HepG2 (cell line): ENCODE measurements at regions not wholly inside any gene's neighbourhood (a gene's known extent, or its start where the extent isn't known, plus 50 kb on each side); places are given as distances from the start of the nearest gene placed in this dataset.

Source experiments
- EZH2 ChIP-seq: conservative IDR thresholded peaks from 2 replicates; pipeline ENCODE4 v1.6.1; 2012; ENCODE audit warnings: mild to moderate bottlenecking, low read depth, low read length, moderate library complexity
- PHB2 ChIP-seq: fragments of 450-650 bp; IDR thresholded peaks from 2 replicates; pipeline ENCODE4 v1.6.1; 2018; ENCODE audit not compliant: partially characterized antibody
- RFX1 ChIP-seq: fragments of 450-650 bp; IDR thresholded peaks from 2 replicates; pipeline ENCODE4 v1.6.1; 2017
- ZBTB8A ChIP-seq: sonication (generic); formaldehyde crosslinking; IDR thresholded peaks from 2 replicates; pipeline ENCODE4 v1.4.0; 2020; ENCODE audit warnings: mild to moderate bottlenecking, low read depth, missing genetic modification reagents, borderline replicate concordance
- ZNF3 ChIP-seq: IDR thresholded peaks from 2 replicates; pipeline ENCODE4 v1.7.0; 2017; ENCODE audit warnings: inconsistent platforms
- ZNF335 ChIP-seq: sonication (generic); formaldehyde crosslinking; IDR thresholded peaks from 2 replicates; pipeline ENCODE4 v1.4.0; 2020; ENCODE audit warnings: missing genetic modification reagents
- ZNF782 ChIP-seq: sonication (generic); formaldehyde crosslinking; IDR thresholded peaks from 2 replicates; pipeline ENCODE4 v1.4.0; 2020; ENCODE audit warnings: missing genetic modification reagents, mild to moderate bottlenecking, borderline replicate concordance
- TF ChIP-seq, protein P1 (sequence below): sonication (generic); formaldehyde crosslinking; IDR thresholded peaks from 2 replicates; pipeline ENCODE4 v1.5.0; 2020; ENCODE audit warnings: mild to moderate bottlenecking, missing genetic modification reagents, borderline replicate concordance
- TF ChIP-seq, protein P2 (sequence below): sonication (generic); formaldehyde crosslinking; IDR thresholded peaks from 2 replicates; pipeline ENCODE4 v1.4.0; 2020; ENCODE audit warnings: missing genetic modification reagents

DNA sequence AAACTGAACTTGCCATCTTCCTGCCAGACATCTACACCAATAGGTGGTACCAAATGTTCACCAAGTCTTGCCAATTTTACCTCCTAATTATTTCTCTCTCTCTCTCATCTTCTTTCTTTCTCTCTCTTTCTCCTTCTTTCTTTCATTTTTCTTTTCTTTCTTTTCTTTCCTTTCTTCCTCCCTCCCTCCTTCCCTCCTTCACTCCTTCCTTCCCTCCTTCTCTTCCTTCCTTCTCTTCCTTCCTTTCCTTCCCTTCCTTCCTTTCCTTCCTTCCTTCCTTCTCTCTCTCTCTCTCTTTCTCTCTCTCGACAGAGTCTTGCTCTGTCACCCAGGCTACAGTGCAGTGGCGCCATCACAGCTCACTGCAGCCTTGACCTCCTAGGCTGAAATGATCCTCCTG lies 55.4 kb upstream of the PSMA6 start (continued):
- TF ChIP-seq, protein P1, sequence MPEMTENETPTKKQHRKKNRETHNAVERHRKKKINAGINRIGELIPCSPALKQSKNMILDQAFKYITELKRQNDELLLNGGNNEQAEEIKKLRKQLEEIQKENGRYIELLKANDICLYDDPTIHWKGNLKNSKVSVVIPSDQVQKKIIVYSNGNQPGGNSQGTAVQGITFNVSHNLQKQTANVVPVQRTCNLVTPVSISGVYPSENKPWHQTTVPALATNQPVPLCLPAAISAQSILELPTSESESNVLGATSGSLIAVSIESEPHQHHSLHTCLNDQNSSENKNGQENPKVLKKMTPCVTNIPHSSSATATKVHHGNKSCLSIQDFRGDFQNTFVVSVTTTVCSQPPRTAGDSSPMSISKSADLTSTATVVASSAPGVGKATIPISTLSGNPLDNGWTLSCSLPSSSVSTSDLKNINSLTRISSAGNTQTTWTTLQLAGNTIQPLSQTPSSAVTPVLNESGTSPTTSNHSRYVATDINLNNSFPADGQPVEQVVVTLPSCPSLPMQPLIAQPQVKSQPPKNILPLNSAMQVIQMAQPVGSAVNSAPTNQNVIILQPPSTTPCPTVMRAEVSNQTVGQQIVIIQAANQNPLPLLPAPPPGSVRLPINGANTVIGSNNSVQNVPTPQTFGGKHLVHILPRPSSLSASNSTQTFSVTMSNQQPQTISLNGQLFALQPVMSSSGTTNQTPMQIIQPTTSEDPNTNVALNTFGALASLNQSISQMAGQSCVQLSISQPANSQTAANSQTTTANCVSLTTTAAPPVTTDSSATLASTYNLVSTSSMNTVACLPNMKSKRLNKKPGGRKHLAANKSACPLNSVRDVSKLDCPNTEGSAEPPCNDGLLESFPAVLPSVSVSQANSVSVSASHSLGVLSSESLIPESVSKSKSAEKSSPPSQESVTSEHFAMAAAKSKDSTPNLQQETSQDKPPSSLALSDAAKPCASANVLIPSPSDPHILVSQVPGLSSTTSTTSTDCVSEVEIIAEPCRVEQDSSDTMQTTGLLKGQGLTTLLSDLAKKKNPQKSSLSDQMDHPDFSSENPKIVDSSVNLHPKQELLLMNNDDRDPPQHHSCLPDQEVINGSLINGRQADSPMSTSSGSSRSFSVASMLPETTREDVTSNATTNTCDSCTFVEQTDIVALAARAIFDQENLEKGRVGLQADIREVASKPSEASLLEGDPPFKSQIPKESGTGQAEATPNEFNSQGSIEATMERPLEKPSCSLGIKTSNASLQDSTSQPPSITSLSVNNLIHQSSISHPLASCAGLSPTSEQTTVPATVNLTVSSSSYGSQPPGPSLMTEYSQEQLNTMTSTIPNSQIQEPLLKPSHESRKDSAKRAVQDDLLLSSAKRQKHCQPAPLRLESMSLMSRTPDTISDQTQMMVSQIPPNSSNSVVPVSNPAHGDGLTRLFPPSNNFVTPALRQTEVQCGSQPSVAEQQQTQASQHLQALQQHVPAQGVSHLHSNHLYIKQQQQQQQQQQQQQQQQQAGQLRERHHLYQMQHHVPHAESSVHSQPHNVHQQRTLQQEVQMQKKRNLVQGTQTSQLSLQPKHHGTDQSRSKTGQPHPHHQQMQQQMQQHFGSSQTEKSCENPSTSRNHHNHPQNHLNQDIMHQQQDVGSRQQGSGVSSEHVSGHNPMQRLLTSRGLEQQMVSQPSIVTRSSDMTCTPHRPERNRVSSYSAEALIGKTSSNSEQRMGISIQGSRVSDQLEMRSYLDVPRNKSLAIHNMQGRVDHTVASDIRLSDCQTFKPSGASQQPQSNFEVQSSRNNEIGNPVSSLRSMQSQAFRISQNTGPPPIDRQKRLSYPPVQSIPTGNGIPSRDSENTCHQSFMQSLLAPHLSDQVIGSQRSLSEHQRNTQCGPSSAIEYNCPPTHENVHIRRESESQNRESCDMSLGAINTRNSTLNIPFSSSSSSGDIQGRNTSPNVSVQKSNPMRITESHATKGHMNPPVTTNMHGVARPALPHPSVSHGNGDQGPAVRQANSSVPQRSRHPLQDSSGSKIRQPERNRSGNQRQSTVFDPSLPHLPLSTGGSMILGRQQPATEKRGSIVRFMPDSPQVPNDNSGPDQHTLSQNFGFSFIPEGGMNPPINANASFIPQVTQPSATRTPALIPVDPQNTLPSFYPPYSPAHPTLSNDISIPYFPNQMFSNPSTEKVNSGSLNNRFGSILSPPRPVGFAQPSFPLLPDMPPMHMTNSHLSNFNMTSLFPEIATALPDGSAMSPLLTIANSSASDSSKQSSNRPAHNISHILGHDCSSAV (CRISPR knock-in tag) = no peak
- TF ChIP-seq PHB2 (peak; percentile 28), ZNF3 (CRISPR knock-in tag) (no peak), RFX1 (no peak), EZH2 (no peak), ZNF335 (CRISPR knock-in tag) (no peak), ZBTB8A (CRISPR knock-in tag) (no peak), ZNF782 (CRISPR knock-in tag) (no peak)
- TF ChIP-seq, protein P2, sequence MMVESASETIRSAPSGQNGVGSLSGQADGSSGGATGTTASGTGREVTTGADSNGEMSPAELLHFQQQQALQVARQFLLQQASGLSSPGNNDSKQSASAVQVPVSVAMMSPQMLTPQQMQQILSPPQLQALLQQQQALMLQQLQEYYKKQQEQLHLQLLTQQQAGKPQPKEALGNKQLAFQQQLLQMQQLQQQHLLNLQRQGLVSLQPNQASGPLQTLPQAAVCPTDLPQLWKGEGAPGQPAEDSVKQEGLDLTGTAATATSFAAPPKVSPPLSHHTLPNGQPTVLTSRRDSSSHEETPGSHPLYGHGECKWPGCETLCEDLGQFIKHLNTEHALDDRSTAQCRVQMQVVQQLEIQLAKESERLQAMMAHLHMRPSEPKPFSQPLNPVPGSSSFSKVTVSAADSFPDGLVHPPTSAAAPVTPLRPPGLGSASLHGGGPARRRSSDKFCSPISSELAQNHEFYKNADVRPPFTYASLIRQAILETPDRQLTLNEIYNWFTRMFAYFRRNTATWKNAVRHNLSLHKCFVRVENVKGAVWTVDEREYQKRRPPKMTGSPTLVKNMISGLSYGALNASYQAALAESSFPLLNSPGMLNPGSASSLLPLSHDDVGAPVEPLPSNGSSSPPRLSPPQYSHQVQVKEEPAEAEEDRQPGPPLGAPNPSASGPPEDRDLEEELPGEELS (CRISPR knock-in tag) = no peak
